Left renal pelvis (tissue), 4 donors: ENCODE measurements at regions not wholly inside any gene's neighbourhood (a gene's known extent, or its start where the extent isn't known, plus 50 kb on each side); places are given as distances from the start of the nearest gene placed in this dataset.

Experiments used
- DNase-seq, 4 donors: peaks; one replicate each; pipeline ENCODE4 v3.0.0-alpha.2; 2013; ENCODE audit warnings: low read depth in 4 of 4, low spot score in 3 of 4

DNA sequence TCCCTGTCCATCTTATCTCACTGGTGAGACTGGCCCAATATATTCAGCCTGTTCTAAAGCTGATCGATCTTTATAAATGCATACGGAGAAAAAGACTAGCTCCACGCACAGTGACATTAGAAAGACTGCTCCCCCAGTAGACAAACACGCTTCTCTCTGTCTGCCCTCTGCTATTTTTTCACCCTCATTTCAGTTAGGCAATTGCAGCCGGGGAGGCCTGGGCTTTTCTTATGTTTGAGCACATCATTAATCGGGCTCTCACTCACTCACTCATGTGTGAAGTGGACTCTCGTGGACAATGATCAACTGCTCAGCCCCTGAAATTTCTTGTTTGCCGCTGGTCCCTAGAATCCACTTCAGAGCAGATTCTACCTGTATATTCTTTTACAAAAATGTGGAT lies 824.7 kb upstream of the TENM3 start:
- peak in 3 of 4 donors; percentile 14 to 30 (median 18) for DNase-seq

DNA sequence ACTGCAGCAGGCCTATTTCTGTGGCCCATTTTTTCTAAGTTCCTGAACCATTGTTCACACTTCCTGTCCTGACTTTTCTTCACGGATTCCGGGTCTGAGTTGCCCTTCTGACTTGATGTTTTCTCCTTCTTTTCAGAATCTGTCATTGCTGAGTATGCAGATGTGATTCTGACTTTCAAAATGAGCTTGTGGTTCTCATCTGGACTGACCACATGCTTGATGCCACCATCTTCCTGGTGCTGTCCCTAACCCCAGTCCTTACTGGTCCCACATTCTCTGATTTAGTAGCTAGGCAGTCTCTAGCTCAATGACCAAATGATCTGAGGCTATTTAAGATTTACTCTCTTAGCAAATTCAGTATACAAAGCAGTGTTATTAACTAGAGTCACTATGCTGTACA lies 822.3 kb upstream of the TENM3 start:
- DNase-seq, result no peak

DNA sequence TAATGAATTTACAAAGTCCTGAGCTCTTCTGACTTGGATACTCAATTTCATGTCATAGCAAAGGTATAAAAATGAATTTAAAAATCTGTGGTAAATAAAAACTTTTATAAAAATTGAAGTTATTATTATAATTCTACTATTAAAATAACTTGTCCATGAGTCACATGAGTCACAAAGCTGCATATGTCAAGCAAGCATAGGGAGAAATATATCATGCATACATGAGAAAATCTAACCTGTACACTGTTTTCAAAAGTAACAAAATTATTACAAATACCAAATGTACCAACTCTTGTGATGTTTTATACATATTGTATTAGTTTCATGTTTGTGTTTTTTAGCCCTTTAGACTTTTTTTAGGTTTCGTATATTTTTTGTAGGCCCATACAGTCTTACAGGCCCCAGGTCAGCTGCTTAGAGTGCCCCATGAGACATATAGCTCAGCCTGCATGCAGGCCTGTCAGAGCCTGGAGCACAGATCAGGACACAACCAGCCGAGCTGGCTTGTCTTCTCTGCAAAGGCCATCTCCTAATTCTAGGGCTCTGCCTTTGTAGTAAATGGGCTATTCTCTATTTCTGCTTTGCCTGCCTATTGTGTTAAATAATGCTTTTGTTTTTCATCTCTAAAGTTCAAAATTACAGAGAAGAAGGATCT lies 818.7 kb upstream of the TENM3 start:
- no peak for DNase-seq

DNA sequence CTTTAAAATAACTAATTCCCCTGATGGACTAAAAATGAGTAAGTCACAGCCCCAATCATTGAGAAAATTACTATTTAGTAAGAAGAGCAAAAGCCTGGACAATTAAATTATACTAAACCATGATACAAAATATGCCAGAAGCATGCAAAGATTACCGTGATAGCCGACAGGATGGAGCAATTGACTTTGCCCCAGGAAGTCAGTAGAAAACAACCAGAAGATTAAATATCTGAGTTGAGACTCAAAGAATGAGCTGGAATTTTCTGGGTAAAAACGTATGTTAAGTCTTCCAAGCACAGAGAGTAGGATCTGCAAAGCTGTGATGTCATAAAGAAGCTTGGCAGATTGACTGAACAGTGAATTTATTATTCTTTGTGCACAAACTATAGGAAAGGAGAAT lies 816.1 kb upstream of the TENM3 start:
- no peak for DNase-seq

GRCh38 chr4:181431006-181431405 lies 812.2 kb upstream of the TENM3 start:
- no peak for DNase-seq

GRCh38 chr4:181431661-181432060 lies 811.5 kb upstream of the TENM3 start:
- DNase-seq, result no peak

DNA sequence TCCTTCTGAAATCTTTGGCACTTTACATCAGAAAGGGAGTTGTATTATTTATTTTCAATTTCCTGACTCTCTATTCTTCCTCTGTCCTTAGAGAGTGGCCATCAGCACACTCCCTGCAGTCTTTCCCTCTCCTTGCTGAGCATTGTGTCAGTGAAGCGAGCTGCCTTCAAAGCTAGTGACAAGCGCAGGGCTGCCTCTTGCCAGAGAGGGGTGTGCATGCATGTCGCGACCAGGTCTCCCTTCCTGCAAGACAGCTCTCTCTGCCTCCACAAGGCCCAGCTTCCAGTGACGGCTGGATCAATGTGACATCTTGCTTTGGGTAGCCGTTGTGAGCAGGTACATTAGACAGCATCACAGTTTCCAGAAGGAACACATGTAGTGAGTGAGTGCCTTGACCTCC lies 810.9 kb upstream of the TENM3 start:
- no peak for DNase-seq

DNA sequence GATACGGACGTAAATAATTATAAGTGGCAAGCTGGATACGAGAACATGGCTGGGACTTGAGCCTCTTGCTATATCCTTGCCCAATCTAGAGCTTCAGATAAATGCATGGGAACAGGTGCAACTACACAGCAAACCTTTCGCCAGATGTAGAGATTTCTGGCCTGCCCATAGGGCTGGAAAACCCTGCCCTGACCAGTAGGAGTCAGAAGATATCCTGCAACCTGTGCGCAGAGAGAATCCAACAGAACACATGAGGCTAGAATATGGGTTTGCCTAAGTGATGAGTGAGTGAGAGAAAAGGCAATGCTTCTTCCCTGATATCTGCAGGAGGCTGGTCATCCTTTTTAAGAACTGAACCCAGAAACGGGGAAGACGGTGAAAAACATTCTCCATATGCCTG lies 805.3 kb upstream of the TENM3 start:
- no peak for DNase-seq

GRCh38 chr4:181438641-181439040 lies 804.6 kb upstream of the TENM3 start:
- no peak for DNase-seq

DNA sequence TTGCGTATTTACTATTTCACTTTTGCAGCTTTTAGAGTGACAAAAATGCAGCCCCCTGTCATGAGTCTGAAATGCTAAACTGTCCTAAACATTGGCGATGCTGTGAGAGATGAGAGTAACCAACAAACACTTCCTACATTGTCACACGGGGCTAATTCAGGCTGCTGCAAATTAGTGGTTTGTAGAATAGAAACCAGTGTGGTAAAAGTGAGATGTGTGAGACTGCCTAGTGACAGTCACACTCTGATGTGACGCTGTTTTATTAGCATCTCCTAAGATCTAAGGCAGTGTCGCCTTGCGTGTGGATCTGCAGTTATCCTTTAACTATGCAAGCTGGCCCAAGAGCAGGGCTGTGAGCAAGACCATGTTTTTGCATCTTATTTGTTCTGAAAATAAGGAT lies 800.2 kb upstream of the TENM3 start:
- DNase-seq, result no peak

DNA sequence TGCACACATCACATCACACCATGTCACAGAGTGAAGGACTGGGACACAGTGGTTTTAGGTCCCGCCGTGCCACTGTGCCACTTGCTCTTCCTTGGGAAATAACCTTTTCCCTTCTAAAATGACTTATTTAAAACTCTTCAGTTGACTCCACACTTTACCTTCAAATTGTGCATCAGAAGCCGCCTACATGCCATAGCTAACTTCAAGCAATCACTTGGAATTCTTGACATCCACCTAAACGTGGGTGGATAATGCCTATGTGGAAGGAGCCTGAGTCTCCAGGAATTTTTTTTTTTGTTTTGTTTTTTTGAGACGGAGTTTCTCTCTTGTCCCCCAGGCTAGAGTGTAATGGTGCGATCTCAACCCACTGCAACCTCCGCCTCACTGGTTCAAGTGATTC lies 777.4 kb upstream of the TENM3 start:
- DNase-seq, result no peak

DNA sequence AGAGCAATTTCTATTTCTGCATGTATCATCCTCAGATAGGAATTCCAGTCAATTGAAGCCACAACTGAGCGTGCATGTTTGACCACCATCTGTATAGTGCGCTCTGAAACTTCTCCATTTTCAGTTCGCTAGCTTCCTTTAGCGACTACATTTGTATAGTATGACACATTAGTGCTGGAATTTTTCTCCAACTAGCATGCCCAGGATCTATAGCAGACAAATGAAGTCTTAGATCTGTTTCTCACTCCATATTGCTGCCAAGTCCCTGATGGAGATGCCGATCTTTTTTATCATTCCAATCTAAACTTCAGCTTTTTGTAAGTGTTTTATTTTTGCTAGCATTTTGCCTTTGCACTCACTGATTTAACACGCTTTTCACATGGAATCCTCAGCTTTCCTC lies 774.8 kb upstream of the TENM3 start:
- DNase-seq, result no peak

GRCh38 chr4:181470306-181470705 lies 772.9 kb upstream of the TENM3 start:
- no peak for DNase-seq

GRCh38 chr4:181475359-181475758 lies 767.8 kb upstream of the TENM3 start:
- DNase-seq, result no peak

- no peak for DNase-seq
Observed at GRCh38 chr4:181475781-181476507, 767.3 kb upstream of the TENM3 start.

GRCh38 chr4:181476508-181476890 lies 766.7 kb upstream of the TENM3 start:
- no peak for DNase-seq

DNA sequence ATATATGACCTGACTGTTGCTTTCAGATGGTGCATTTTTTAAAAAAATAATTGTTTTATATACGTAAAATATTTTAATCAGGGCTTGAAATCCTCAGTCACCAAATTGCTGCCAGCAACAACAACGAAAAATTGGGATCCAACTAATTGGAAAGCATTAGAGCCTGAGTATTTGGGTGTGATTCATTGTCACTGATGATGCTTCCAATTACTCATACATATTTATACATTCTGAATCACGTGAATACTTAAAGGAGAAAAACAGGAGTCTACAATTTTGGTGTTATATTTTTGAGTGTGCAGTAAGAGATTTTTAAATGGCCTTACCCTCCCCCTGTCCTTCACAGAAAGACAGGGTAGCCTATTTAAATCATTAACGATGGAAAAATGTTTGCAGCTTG lies 765.6 kb upstream of the TENM3 start:
- no peak for DNase-seq

- no peak for DNase-seq
Observed at GRCh38 chr4:181478656-181479055, 764.5 kb upstream of the TENM3 start.

GRCh38 chr4:181479141-181479540 lies 764.1 kb upstream of the TENM3 start:
- no peak for DNase-seq

DNA sequence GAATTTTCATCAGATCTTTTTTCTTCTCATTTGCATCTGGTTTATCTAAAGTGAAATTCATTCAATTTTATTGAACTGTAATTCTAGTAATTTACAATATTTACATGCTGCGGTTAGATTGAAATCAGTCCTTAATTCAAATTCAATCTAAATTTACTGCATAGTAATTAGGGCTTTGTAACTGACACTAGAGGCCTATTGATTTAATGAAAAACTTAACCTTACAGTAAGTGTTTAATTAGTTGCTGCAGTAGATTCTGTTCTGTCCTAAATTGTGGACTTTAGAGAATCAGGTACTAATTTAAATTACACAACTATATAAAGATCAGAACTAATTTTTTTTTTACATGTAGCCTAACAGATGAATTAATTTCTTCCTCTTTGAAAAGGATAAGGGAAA lies 758.8 kb upstream of the TENM3 start:
- DNase-seq, result no peak

DNA sequence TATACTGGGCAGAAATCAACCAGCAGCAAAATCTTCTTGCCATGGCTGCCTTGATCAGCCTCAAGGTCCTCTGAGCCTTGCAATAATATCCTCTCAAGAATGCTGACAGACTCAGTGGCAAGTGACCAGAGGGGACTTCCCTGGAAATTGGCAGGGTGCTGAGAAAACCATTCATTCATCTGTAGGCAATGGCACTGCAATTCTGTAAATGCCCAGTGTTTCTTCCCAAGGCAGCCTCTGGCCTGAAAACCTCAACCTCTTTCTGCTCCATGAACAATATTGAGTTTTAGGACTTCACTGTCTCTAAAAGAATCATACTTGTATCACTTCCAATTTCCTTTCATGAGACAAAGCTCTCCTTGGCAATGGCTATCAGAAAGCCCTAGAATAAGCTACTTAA lies 754.3 kb upstream of the TENM3 start:
- no peak for DNase-seq

DNA sequence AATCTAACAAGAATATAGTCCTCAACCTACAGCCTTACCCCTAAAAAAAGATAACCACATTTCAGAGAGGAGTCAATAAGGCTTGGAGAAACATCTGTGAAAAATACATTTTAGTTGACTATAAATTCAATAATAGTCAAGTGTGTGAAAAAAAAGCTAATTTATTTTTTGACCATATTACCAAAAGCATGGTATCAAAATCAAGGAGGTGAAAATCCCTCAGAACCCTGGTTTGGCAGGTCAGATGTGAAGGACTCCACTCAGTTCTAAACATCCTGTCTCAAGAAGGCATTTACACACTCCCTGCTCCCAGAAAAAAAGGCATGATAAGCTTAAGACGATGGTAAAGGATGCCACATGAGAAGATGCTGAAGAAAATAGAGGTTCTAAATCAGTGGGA lies 745.1 kb upstream of the TENM3 start:
- no peak for DNase-seq

DNA sequence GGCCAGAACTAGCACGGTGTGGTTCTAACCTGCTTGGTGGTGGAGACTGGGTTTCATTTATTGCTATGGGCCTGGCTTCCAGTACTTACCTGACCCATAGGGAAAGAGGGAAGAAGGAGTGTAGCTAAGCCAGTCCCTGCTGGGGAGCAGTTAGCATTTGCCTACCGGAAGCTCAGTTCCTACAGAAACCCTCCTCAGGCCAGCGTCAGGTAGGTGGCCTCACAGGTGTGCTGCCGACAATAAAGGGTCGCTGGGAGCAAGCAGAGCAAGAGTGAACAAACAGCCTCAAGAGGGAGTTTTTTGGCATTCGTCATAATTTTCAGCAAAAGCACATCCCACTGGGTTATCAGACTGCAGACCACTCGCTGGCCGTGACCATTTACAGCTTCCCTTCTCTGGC lies 740.6 kb upstream of the TENM3 start:
- no peak for DNase-seq
